ENCODE measurements at regions not wholly inside any gene's neighbourhood (a gene's known extent, or its start where the extent isn't known, plus 50 kb on each side); places are given as distances from the start of the nearest gene placed in this dataset.

DNA sequence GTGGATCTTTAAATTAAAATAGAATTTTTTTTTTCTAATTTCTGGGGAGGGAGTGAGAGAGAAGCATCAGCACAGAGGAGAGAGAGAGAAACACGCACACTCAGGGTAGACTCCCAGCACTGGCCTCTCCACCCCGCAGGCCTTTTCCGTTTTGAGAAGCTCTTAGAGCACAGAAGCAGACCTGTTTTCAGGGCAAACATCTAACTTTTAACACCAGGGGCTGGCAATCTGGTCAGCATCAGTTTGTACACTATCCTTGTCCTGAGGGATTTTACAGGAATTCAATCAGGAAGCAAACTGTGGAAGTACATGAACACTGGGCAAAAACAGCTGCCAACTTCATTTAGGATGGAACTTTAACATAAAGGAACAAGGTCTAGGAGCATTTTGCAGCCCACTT lies 117.9 kb upstream of the ESRRG start:
- TF ChIP-seq, protein P1, sequence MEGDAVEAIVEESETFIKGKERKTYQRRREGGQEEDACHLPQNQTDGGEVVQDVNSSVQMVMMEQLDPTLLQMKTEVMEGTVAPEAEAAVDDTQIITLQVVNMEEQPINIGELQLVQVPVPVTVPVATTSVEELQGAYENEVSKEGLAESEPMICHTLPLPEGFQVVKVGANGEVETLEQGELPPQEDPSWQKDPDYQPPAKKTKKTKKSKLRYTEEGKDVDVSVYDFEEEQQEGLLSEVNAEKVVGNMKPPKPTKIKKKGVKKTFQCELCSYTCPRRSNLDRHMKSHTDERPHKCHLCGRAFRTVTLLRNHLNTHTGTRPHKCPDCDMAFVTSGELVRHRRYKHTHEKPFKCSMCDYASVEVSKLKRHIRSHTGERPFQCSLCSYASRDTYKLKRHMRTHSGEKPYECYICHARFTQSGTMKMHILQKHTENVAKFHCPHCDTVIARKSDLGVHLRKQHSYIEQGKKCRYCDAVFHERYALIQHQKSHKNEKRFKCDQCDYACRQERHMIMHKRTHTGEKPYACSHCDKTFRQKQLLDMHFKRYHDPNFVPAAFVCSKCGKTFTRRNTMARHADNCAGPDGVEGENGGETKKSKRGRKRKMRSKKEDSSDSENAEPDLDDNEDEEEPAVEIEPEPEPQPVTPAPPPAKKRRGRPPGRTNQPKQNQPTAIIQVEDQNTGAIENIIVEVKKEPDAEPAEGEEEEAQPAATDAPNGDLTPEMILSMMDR (IDR thresholded peaks at IDR 0.05; ENCODE audit: low read depth, low read length, missing input control): no peak
- TF ChIP-seq TAF1 (conservative IDR thresholded peaks at IDR 0.05) (no peak), YY1 (IDR thresholded peaks at IDR 0.05) (no peak)
- TF ChIP-seq, protein P2, sequence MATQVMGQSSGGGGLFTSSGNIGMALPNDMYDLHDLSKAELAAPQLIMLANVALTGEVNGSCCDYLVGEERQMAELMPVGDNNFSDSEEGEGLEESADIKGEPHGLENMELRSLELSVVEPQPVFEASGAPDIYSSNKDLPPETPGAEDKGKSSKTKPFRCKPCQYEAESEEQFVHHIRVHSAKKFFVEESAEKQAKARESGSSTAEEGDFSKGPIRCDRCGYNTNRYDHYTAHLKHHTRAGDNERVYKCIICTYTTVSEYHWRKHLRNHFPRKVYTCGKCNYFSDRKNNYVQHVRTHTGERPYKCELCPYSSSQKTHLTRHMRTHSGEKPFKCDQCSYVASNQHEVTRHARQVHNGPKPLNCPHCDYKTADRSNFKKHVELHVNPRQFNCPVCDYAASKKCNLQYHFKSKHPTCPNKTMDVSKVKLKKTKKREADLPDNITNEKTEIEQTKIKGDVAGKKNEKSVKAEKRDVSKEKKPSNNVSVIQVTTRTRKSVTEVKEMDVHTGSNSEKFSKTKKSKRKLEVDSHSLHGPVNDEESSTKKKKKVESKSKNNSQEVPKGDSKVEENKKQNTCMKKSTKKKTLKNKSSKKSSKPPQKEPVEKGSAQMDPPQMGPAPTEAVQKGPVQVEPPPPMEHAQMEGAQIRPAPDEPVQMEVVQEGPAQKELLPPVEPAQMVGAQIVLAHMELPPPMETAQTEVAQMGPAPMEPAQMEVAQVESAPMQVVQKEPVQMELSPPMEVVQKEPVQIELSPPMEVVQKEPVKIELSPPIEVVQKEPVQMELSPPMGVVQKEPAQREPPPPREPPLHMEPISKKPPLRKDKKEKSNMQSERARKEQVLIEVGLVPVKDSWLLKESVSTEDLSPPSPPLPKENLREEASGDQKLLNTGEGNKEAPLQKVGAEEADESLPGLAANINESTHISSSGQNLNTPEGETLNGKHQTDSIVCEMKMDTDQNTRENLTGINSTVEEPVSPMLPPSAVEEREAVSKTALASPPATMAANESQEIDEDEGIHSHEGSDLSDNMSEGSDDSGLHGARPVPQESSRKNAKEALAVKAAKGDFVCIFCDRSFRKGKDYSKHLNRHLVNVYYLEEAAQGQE (IDR thresholded peaks at IDR 0.05): no peak
- TF ChIP-seq, protein P3, sequence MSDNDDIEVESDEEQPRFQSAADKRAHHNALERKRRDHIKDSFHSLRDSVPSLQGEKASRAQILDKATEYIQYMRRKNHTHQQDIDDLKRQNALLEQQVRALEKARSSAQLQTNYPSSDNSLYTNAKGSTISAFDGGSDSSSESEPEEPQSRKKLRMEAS (IDR thresholded peaks at IDR 0.05): no peak
